ENCODE measurements at regions not wholly inside any gene's neighbourhood (a gene's known extent, or its start where the extent isn't known, plus 50 kb on each side); places are given as distances from the start of the nearest gene placed in this dataset.

GRCh38 chr9:29691758-29692407 is 2118.6 kb upstream of the C9orf72 start:
- Histone ChIP-seq H3K9ac (ENCODE audit: low read depth, low read length) (no peak overlapping the region), H4K5ac (ENCODE audit: low read depth, low read length) (no peak overlapping the region), H3K36me3 (ENCODE audit: control insufficient read depth, insufficient read depth, low read length) (no peaks in the 10 kb centered on the region), H3K18ac (ENCODE audit: low read depth, low read length) (no peak overlapping the region), H3K4me2 (ENCODE audit: low read depth, low read length) (no peak overlapping the region), H2AK5ac (ENCODE audit: low read depth, low read length) (no peak overlapping the region), H2BK15ac (ENCODE audit: low read depth, low read length) (no peak overlapping the region), H3K9me3 (ENCODE audit: control insufficient read depth, insufficient read depth, low read length) (peaks cover 4% of the 10 kb centered on the region), H3K79me1 (ENCODE audit: low read depth in 1 of 2, low read length in 2 of 2) (no peaks in the 10 kb centered on the region), H3K9me1 (ENCODE audit: insufficient read depth, low read length) (no peaks in the 10 kb centered on the region), H3K23ac (ENCODE audit: low read depth, low read length) (no peak overlapping the region), H3K4me3 (ENCODE audit: insufficient read depth, low read depth, low read length) (no peak overlapping the region), H3K27ac (ENCODE audit: insufficient read depth, low read length) (no peak overlapping the region), H4K8ac (ENCODE audit: low read depth in 2 of 2, low read length in 2 of 2) (no peak overlapping the region), H3K56ac (ENCODE audit: extremely low read depth, insufficient read depth, low read length) (no peak overlapping the region), H2AFZ (replicated peaks; ENCODE audit: low read length, poor library complexity) (no peak overlapping the region), H2AK9ac (replicated peaks; ENCODE audit: low read depth, low read length, poor library complexity) (no peak overlapping the region), H3K14ac (replicated peaks; ENCODE audit: low read depth, low read length) (no peak overlapping the region), H2BK120ac (ENCODE audit: low read depth, low read length) (no peak overlapping the region), H3K4me1 (ENCODE audit: control insufficient read depth, insufficient read depth, low read length) (no peaks in the 10 kb centered on the region), H2BK5ac (ENCODE audit: low read depth, low read length, poor library complexity, severe bottlenecking) (no peak overlapping the region), H2BK20ac (ENCODE audit: low read depth, low read length) (no peak overlapping the region), H3K4ac (ENCODE audit: low read depth, low read length) (no peak overlapping the region), H4K91ac (ENCODE audit: insufficient read depth, low read depth, low read length) (no peak overlapping the region), H3K27me3 (ENCODE audit: control insufficient read depth, insufficient read depth, low read length) (no peaks in the 10 kb centered on the region), H4K20me1 (ENCODE audit: insufficient read depth, low read length) (no peaks in the 10 kb centered on the region)
- no peak for ATAC-seq (ENCODE audit: low read depth)
- WGBS, 2 experiments (ENCODE audit: extremely low coverage in 2 of 2, insufficient read length in 1 of 2): 12% methylated on average over 3 of the region's 7 CpGs; no CpG with 5 or more reads in 1 of the 2 experiments
- BruUV-seq (replicated peaks): no TSS peak
- ChIA-PET CTCF (no interaction called here), POLR2A (ENCODE audit: unreplicated experiment) (no interaction called here)
- intact Hi-C loops (cut with micrococcal nuclease): no loop called here
- TF ChIP-seq MXI1 (IDR thresholded peaks at IDR 0.05; ENCODE audit: borderline replicate concordance, low read depth, low read length) (no peak), RAD21 (IDR thresholded peaks at IDR 0.05; ENCODE audit: low read length) (peak; percentile 37; the same call in 1 of the 2 replicates), CTCF (conservative IDR thresholded peaks at IDR 0.05; ENCODE audit: low read depth, low read length) (0 out of 2 replicates have a peak, but pooled peaks have one; percentile 6)
- in situ Hi-C loops (cut with MboI; ENCODE audit: low sequenced_read_pairs): no loop called here
- DNase-seq: no peak
- dilution Hi-C loops (cut with HindIII; ENCODE audit: low sequenced_read_pairs, unreplicated experiment): no loop called here
